ENCODE measurements at regions not wholly inside any gene's neighbourhood (a gene's known extent, or its start where the extent isn't known, plus 50 kb on each side); places are given as distances from the start of the nearest gene placed in this dataset.

GRCh38 chr12:61687407-61687806 lies 572.8 kb upstream of the USP15 start:
- TF ChIP-seq POLR2A (IDR thresholded peaks at IDR 0.05): no peak
- TF ChIP-seq CTCF (IDR thresholded peaks at IDR 0.05): no peak
